ENCODE measurements at regions not wholly inside any gene's neighbourhood (a gene's known extent, or its start where the extent isn't known, plus 50 kb on each side); places are given as distances from the start of the nearest gene placed in this dataset.

DNA sequence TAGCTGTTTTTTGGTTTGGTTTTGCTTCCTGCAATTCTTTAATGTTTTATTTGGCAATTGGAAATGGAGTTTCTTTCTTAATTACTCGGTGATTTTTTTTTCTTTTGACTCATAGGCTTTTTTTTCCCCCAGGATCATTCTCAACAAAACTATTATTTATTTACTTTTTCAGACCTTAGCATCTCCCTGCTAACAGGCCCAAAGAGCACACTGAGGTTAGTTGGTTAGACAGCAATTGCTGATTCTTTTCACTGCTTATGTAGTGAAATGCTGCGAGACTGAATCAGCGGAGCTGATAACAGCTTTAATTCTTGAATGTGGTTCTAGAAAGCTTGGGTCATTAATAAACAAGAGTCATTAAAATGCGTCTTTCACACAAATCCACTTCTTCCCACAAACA lies 79.1 kb upstream of the ZFP64 start:
- TF ChIP-seq, protein P1, sequence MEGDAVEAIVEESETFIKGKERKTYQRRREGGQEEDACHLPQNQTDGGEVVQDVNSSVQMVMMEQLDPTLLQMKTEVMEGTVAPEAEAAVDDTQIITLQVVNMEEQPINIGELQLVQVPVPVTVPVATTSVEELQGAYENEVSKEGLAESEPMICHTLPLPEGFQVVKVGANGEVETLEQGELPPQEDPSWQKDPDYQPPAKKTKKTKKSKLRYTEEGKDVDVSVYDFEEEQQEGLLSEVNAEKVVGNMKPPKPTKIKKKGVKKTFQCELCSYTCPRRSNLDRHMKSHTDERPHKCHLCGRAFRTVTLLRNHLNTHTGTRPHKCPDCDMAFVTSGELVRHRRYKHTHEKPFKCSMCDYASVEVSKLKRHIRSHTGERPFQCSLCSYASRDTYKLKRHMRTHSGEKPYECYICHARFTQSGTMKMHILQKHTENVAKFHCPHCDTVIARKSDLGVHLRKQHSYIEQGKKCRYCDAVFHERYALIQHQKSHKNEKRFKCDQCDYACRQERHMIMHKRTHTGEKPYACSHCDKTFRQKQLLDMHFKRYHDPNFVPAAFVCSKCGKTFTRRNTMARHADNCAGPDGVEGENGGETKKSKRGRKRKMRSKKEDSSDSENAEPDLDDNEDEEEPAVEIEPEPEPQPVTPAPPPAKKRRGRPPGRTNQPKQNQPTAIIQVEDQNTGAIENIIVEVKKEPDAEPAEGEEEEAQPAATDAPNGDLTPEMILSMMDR (IDR thresholded peaks at IDR 0.05; ENCODE audit: low read depth, low read length) = no peak
- no peak for TF ChIP-seq EZH2phosphoT487 (IDR thresholded peaks at IDR 0.05; ENCODE audit: low read depth)
